GM12892 (cell line): ENCODE measurements at regions not wholly inside any gene's neighbourhood (a gene's known extent, or its start where the extent isn't known, plus 50 kb on each side); places are given as distances from the start of the nearest gene placed in this dataset.

Experiments used
- DNase-seq: peaks from one replicate; pipeline ENCODE4 v3.0.0; 2011; ENCODE audit not compliant: insufficient read length
- FAIRE-seq: peaks from 2 replicates; lab custom pipeline; 2011; peaks lifted over from hg19 to GRCh38; lab: Jason Lieb, UNC
- POLR2A ChIP-seq: IDR thresholded peaks from 2 replicates; pipeline ENCODE4 v1.6.1; 2011; ENCODE audit warnings: low read depth, low read length, control low read depth
- POLR2AphosphoS5 ChIP-seq: IDR thresholded peaks from 2 replicates; pipeline ENCODE4 v1.6.1; 2011; ENCODE audit warnings: low read depth, low read length, control low read depth
- TAF1 ChIP-seq: IDR thresholded peaks from 2 replicates; pipeline ENCODE4 v1.6.1; 2011; ENCODE audit warnings: low read depth, mild to moderate bottlenecking, control low read depth, low read length, borderline replicate concordance

GRCh38 chr14:71576472-71576871, 355.8 kb upstream of the RGS6 start:
- DNase-seq (no peak), FAIRE-seq (no peak)

GRCh38 chr14:71579331-71579730, 352.9 kb upstream of the RGS6 start:
- no peak for DNase-seq
- no peak for FAIRE-seq
- TF ChIP-seq TAF1 (no peak), POLR2A (no peak), POLR2AphosphoS5 (no peak)

More at GRCh38 chr14:71576472-71576871, 355.8 kb upstream of the RGS6 start:
- TF ChIP-seq POLR2A (no peak), TAF1 (no peak), POLR2AphosphoS5 (no peak)

- DNase-seq (no peak), FAIRE-seq (no peak)
- TF ChIP-seq POLR2AphosphoS5 = no peak
- TF ChIP-seq TAF1 = no peak
- TF ChIP-seq POLR2A = no peak
Measured at GRCh38 chr14:71582705-71583104, 349.5 kb upstream of the RGS6 start.

GRCh38 chr14:71583194-71583593, 349.0 kb upstream of the RGS6 start:
- no peak for DNase-seq
- no peak for FAIRE-seq
- no peak for TF ChIP-seq TAF1
- no peak for TF ChIP-seq POLR2AphosphoS5
- TF ChIP-seq POLR2A = no peak

GRCh38 chr14:71583705-71584104, 348.5 kb upstream of the RGS6 start:
- TF ChIP-seq POLR2AphosphoS5 (no peak), TAF1 (no peak), POLR2A (no peak)
- DNase-seq (no peak), FAIRE-seq (no peak)

GRCh38 chr14:71585361-71585760, 346.9 kb upstream of the RGS6 start:
- TF ChIP-seq POLR2AphosphoS5 = no peak
- TF ChIP-seq POLR2A = no peak
- TF ChIP-seq TAF1 = no peak
- DNase-seq = no peak
- FAIRE-seq = no peak

- DNase-seq (no peak), FAIRE-seq (no peak)
- TF ChIP-seq POLR2A (no peak), TAF1 (no peak), POLR2AphosphoS5 (no peak)
Measured at GRCh38 chr14:71586131-71586897, 345.9 kb upstream of the RGS6 start.

- TF ChIP-seq POLR2A (no peak), POLR2AphosphoS5 (no peak), TAF1 (no peak)
- FAIRE-seq = no peak
- no peak for DNase-seq
Measured at GRCh38 chr14:71588028-71588427, 344.2 kb upstream of the RGS6 start.

- FAIRE-seq = no peak
- TF ChIP-seq POLR2A (no peak), TAF1 (no peak)
- DNase-seq = no peak
Measured at GRCh38 chr14:71588576-71589215, 343.5 kb upstream of the RGS6 start.

- no peak for FAIRE-seq
- no peak for DNase-seq
- TF ChIP-seq POLR2AphosphoS5 (no peak), POLR2A (no peak)
Measured at GRCh38 chr14:71589609-71590008, 342.6 kb upstream of the RGS6 start.

- no peak for DNase-seq
- no peak for TF ChIP-seq POLR2AphosphoS5
- TF ChIP-seq TAF1 = no peak
- no peak for TF ChIP-seq POLR2A
- no peak for FAIRE-seq
Measured at GRCh38 chr14:71590131-71590530, 342.1 kb upstream of the RGS6 start.

- DNase-seq (no peak), FAIRE-seq (no peak)
- no peak for TF ChIP-seq POLR2AphosphoS5
- TF ChIP-seq TAF1 = no peak
- no peak for TF ChIP-seq POLR2A
Measured at GRCh38 chr14:71591231-71591630, 341.0 kb upstream of the RGS6 start.
